ENCODE measurements at regions not wholly inside any gene's neighbourhood (a gene's known extent, or its start where the extent isn't known, plus 50 kb on each side); places are given as distances from the start of the nearest gene placed in this dataset.

GRCh38 chr1:70717656-70718055 lies 306.6 kb downstream of the CTH start:
- intact Hi-C loops (cut with DNase I): no loop called here
- TF ChIP-seq CTCF (IDR thresholded peaks at IDR 0.05): no peak
- no peak for TF ChIP-seq POLR2A (IDR thresholded peaks at IDR 0.05)
- no peak overlapping the region for H3K27ac ChIP-seq
- no peak overlapping the region for H3K4me3 ChIP-seq
- no peaks in the 10 kb centered on the region for H3K4me1 ChIP-seq (replicated peaks in 1 of 2)
- no peak for DNase-seq
- H3K27me3 ChIP-seq: no peaks in the 10 kb centered on the region
- no peaks in the 10 kb centered on the region for H3K9me3 ChIP-seq (replicated peaks in 1 of 3)
- WGBS, 4 donors: 61 to 84% (median 63%) methylated on average over 1 of the region's 1 CpG
- no peaks in the 10 kb centered on the region for H3K36me3 ChIP-seq (replicated peaks in 1 of 2)

DNA sequence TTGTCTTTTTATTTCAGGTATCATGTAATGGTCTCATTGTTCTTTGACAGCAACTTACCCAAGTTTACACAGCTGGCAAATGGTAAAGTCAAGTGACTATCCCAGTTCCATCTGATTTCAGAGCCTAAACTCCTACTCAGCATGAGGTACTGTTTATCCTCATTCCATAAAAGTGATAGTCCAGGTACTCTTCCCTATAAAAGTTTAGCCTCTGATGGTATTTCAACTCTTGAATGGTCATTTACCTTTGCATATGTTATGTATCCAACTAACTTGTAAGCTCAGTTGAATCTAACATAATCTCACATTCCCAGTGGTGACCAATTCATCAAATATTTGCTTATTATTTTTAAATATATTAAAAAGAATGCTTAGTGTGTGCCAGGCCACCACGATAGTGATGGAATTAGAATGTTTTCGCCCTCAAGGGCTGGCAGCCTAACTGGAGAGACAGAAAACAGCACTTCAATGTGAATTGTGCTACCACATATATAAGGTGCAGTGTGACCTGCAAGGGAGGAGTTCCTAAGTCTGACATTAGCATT lies 307.1 kb downstream of the CTH start:
- intact Hi-C loops (cut with DNase I): no loop called here
- 57 to 68% (median 62%) methylated on average over 2 of the region's 2 CpGs for WGBS, 4 donors
- H3K27ac ChIP-seq: no peak overlapping the region
- H3K27me3 ChIP-seq: no peaks in the 10 kb centered on the region
- no peaks in the 10 kb centered on the region for H3K4me1 ChIP-seq (replicated peaks in 1 of 2)
- H3K36me3 ChIP-seq (replicated peaks in 1 of 2): no peaks in the 10 kb centered on the region
- TF ChIP-seq CTCF (IDR thresholded peaks at IDR 0.05): no peak
- no peak for TF ChIP-seq POLR2A (IDR thresholded peaks at IDR 0.05)
- DNase-seq: no peak
- H3K9me3 ChIP-seq (replicated peaks in 1 of 3): no peaks in the 10 kb centered on the region
- H3K4me3 ChIP-seq: no peak overlapping the region

GRCh38 chr1:70719154-70719553 lies 308.1 kb downstream of the CTH start:
- no peak for DNase-seq
- intact Hi-C loops (cut with DNase I): no loop called here
- 17 to 27% (median 23%) methylated on average over 2 of the region's 2 CpGs for WGBS, 4 donors
- no peaks in the 10 kb centered on the region for H3K4me1 ChIP-seq (replicated peaks in 1 of 2)
- H3K27me3 ChIP-seq: no peaks in the 10 kb centered on the region
- H3K4me3 ChIP-seq: no peak overlapping the region
- no peak overlapping the region for H3K27ac ChIP-seq
- H3K36me3 ChIP-seq (replicated peaks in 1 of 2): no peaks in the 10 kb centered on the region
- TF ChIP-seq POLR2A (IDR thresholded peaks at IDR 0.05) (no peak), CTCF (IDR thresholded peaks at IDR 0.05) (no peak)
- no peaks in the 10 kb centered on the region for H3K9me3 ChIP-seq (replicated peaks in 1 of 3)

GRCh38 chr1:70720109-70720508 lies 309.0 kb downstream of the CTH start:
- Histone ChIP-seq H3K4me1 (replicated peaks in 1 of 2) (no peaks in the 10 kb centered on the region), H3K4me3 (no peak overlapping the region), H3K9me3 (replicated peaks in 1 of 3) (peaks cover 0 to 1% (median 0%) of the 10 kb centered on the region in 3 donors), H3K27me3 (no peaks in the 10 kb centered on the region), H3K36me3 (replicated peaks in 1 of 2) (no peaks in the 10 kb centered on the region), H3K27ac (no peak overlapping the region)
- intact Hi-C loops (cut with DNase I): no loop called here
- WGBS, 4 donors: 55 to 62% (median 60%) methylated on average over 1 of the region's 1 CpG
- no peak for DNase-seq
- TF ChIP-seq POLR2A (IDR thresholded peaks at IDR 0.05): no peak
- TF ChIP-seq CTCF (IDR thresholded peaks at IDR 0.05): no peak

All from adrenal gland (tissue), 9 donors.